Uterus (tissue), 2 donors: ENCODE measurements at regions not wholly inside any gene's neighbourhood (a gene's known extent, or its start where the extent isn't known, plus 50 kb on each side); places are given as distances from the start of the nearest gene placed in this dataset.

Experiments
- CTCF ChIP-seq, 4 experiments: fragments of 200-600 bp in 2 of 4; fragments of 450-650 bp in 2 of 4; sonication (generic) in 2 of 4; IDR thresholded peaks; one replicate each; pipeline ENCODE4 v1.5.1; 2016 to 2019; ENCODE audit warnings: antibody characterized with exemption in 4 of 4, mild to moderate bottlenecking in 2 of 4, moderate library complexity in 1 of 4
- POLR2A ChIP-seq, 2 donors: fragments of 450-650 bp; IDR thresholded peaks; one replicate each; pipeline ENCODE4 v1.6.1; 2016; ENCODE audit warnings: antibody characterized with exemption in 2 of 2, mild to moderate bottlenecking in 1 of 2, moderate library complexity in 1 of 2

- no peak for TF ChIP-seq POLR2A (IDR thresholded peaks at IDR 0.05)
- no peak for TF ChIP-seq CTCF (IDR thresholded peaks at IDR 0.05)
Observed at GRCh38 chr3:177760803-177761202, 563.5 kb upstream of the TBL1XR1 start.
